ENCODE measurements at regions not wholly inside any gene's neighbourhood (a gene's known extent, or its start where the extent isn't known, plus 50 kb on each side); places are given as distances from the start of the nearest gene placed in this dataset.
"Not testable (repeated sequence)": the region's sequence is repeated elsewhere in the genome, so short reads cannot be mapped to it uniquely, and the experiment has no call there.

- DNase-seq: no peak
Observed at GRCh38 chrX:116863029-116863428, 400.3 kb upstream of the CT83 start.

- no peak for DNase-seq
Observed at GRCh38 chrX:116862340-116862739, 399.6 kb upstream of the CT83 start.

GRCh38 chrX:116841290-116841689 is 378.5 kb upstream of the CT83 start:
- no peak for DNase-seq

GRCh38 chrX:116827063-116827462 is 364.3 kb upstream of the CT83 start:
- no peak for DNase-seq

GRCh38 chrX:116824785-116825184 is 362.0 kb upstream of the CT83 start:
- DNase-seq: no peak

GRCh38 chrX:116823677-116824076 is 360.9 kb upstream of the CT83 start:
- DNase-seq: no peak

DNA sequence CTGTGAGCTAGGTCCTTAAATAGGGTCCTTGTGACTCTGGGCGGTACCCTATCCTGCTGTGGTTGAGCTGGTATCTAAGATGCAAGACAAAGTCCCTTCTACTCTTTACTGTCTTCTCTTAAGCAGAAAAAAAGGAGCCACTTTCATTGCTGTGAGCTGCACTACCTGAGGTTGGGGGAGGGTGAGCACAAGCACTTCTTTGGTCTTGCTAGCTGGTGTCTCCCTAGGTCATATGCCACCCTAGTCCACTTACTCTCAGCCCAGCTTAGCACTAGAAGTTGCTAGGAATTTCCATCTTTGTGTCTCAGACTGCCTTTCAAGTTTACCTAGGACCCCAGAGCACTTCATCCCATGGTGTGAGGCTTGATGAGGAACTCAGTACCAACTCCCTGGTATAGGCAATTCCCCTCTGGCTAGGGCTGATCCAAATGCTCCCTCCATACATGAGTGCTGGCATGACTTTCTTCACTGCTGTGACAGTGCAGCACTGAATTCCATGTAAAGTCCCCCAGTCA is 343.6 kb upstream of the CT83 start:
- DNase-seq: no peak

DNA sequence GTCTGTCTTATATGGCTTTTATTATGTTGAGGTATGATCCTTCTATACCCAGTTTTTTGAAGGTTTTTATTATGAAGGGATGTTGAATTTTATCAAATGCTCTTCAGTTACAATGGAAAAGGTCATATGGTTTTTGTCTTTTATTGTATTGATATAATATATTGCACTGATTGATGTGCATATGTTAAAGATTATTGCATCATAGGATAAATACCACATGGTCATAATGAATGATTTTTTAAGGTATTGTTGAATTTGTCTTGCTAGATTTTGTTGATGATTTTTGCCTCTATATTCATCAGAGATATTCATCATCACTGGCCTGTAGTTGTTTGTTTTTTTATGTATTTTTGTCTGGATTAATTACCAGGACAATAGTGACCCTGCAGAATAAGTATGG is 339.2 kb upstream of the CT83 start:
- DNase-seq: no peak

GRCh38 chrX:116781926-116782325 is 319.1 kb upstream of the CT83 start:
- no peak for DNase-seq

DNA sequence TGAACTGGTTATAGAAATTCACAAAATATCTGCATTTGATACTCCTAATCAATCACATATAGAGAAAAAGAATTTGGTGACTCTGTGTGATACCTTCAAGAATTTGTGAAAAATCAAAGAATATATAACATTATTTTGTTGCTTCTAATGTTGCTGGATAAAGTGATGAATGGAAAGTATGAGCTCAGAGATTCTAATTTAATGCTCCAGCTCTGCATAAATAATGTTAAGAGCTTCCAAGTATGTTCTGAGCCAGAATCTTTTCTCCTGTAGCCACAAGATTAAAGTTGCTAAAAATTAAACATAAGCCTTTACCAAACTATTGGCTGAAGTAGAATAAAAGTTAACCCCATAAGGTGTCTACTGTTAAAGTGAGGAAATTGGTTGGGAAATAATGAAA is 294.7 kb upstream of the CT83 start:
- no peak for DNase-seq

DNA sequence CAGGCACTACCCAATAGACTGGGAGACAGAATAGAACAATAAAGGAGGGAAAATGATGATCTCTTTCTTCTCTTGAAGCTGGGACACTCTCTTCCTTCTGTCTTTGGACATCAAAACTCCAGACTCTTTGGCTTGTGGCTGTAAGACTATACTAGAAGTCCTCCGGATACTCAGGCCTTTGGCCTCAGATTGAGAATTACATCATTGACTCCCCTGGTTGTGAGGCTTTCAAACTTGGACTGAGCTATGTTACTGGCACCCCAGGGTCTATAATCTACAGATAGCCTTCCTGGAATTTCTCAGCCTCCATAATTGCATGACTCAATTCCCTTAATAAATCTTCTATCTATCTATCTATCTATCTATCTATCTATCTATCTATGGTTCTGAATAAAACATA is 294.2 kb upstream of the CT83 start:
- no peak for DNase-seq

- DNase-seq: no peak
Observed at GRCh38 chrX:116749943-116750342, 287.2 kb upstream of the CT83 start.

DNA sequence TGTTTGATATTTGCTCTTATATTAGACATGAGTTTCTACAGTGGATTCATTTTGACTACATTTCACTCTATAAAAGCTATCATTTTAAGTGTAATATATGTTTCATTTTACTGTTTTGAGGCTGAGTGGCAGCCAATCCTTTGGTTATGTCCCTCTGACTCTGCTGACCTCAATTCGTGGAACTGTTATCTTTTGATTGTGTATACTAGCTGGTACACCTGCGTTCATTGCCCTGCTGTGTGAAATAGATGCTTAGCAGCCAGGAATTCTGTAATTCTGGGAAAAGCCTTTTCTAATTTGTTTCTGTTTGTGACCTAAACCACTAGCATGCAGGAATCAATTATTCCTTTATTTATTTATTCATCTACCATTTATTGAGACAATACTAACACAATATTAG is 269.4 kb upstream of the CT83 start:
- no peak for DNase-seq

GRCh38 chrX:116726806-116727205 is 264.0 kb upstream of the CT83 start:
- no peak for DNase-seq

DNA sequence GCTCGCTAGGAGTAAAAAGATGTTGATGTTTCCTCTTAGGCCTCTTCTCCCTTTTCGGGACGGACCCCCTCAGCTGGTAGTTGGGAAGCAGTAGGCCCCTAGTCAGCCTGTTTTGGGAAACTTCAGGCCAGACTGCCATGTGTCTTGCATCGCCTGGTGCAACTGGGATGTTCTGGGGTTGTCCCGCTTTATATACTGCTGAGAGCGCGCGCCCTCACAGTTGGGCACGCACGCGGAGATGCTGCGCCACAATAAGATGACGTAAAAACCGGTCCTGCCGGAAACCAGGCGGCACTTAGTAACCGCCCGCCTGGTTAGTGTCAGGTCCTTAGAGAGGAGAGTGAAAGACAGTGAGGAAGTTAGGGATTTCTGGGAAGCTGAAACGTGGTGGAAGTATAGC is 231.3 kb upstream of the CT83 start:
- no peak for DNase-seq

DNA sequence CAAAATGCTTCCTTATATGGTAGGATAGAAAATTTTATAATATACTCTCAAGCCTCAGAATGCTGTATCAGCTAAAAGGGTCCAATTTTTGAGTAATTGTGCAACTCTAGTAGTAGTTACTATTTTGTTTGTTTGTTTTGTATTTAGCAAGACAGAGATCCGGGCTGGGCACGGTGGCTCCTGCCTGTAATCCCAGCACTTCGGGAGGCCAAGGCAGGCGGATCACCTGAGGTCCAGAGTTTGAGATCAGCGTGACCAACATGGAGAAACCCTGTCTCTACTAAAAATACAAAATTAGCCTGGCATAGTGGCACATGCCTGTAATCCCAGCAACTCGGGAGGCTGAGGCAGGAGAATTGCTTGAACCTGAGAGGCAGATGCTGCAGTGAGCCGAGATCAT is 216.8 kb upstream of the CT83 start:
- not testable (repeated sequence) for DNase-seq

DNA sequence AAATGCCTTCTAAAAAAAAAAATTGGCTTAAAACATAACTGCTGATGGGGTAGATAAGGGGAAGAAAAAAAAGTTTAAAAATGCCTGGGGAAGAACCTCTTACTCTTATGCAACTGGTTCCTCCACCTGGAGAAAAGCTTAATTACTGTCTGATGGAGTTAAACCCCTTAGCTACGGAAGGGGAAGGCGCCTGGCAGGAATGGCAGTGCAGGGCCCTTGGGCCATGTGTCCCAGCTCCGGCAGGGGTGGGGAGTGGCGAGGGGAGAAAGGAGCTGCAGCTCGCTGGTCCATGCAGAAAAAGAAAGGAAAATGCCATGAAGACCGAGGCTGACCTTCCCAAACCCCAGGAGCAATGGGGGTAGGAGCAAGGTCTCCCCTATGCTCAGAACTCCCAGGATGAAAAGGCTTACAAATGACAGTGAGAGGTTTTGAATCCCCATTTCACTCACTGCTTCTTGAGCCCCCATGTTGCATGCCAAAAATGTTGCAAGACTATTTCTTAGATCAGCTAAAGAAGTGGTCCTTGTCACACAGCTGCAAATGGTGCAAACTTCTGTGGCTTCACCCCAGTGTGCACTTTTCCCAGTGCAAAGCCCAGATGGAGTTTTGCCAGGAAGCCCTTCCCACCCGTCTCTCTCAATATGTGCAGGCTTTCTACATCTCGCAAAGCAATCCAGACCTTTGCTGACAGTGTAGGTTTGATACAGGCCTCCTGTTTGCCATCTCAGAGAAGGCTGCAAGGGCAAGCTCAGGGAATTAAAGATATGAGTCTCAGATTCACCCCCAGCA is 204.8 kb upstream of the CT83 start:
- no peak for DNase-seq

DNA sequence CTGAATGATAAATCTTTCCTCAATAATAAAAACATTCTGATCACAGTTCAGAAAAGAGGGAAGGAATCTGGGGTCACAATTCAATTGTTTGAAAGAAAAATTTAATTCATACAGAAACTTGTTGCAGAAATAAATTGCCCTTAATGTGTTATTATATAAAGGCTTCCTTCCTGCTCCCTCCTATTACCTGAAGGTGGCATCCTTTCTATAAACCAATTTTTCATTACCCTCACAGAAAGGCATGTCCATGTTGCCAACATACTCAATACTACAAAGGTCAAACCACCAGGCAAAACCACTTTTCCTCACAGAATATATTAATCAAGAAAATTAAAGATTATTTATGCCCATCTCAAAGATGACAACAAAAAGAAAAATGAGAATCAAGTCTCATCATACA is 194.3 kb upstream of the CT83 start:
- DNase-seq: no peak

GRCh38 chrX:116628464-116628863 is 165.7 kb upstream of the CT83 start:
- DNase-seq: no peak

- no peak for DNase-seq
Observed at GRCh38 chrX:116618546-116618945, 155.8 kb upstream of the CT83 start.

- no peak for DNase-seq
Observed at GRCh38 chrX:116607776-116608175, 145.0 kb upstream of the CT83 start.

DNA sequence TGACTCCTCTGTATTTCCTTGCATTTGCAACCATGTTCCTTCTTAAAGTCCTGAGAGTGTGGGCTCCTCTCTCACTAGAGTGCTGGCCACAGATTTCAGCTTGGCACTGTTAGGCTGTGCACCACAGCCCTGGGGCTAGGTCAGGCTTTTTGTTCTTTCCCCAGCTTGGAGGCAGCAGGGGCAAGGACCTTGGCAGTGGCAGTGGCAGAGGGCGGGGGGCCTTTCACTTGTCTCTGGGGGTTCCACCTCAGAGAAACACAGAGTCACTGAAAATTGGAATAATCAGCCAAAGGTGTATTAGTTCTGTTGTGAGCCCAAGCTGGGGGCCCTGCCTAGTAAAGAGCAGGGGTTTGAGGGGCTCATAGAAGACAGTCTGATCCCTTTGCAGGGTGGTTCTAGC is 142.8 kb upstream of the CT83 start:
- DNase-seq: no peak

DNA sequence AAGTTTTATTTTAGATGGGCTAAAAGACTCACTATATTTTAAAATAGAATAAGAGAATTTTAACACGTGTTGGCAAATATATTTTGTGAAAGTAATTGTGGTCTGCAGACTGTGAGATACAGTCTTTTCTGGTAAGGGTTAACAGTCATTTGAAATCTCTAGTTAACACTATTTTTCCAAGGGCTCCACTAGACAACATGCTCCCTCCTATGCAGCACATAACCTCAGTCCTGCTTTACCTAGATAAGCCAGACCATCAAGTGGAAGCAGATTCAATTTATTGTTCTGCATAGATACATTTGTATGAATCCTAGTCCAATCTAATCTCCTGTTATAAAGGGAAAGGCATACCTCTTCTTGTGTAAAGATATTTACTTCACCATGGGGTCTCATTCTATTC is 133.2 kb upstream of the CT83 start:
- no peak for DNase-seq

Data from fibroblast of skin of scalp (primary cell).